DOHH2 (cell line): ENCODE measurements at regions not wholly inside any gene's neighbourhood (a gene's known extent, or its start where the extent isn't known, plus 50 kb on each side); places are given as distances from the start of the nearest gene placed in this dataset.

Source experiments
- H3F3A ChIP-seq: fragments of 200-600 bp; sonication (generic), shearing (Covaris generic); 2 replicates; pipeline ENCODE4 v1.6.0; 2016; ENCODE audit warnings: antibody characterized with exemption, mild to moderate bottlenecking; ENCODE audit not compliant: control insufficient read depth, insufficient read depth
- H3K27ac ChIP-seq: fragments of 200-600 bp; sonication (generic); 2 replicates; pipeline ENCODE4 v1.5.1; 2014; ENCODE audit warnings: low read depth, mild to moderate bottlenecking, low read length, moderate library complexity
- H3K27me3 ChIP-seq: fragments of 200-600 bp; sonication (generic); 2 replicates; pipeline ENCODE4 v1.6.1; 2014; ENCODE audit warnings: mild to moderate bottlenecking, low read length, mixed read lengths; ENCODE audit not compliant: control insufficient read depth
- H3K36me3 ChIP-seq: fragments of 200-600 bp; sonication (generic); 2 replicates; pipeline ENCODE4 v1.6.1; 2014; ENCODE audit warnings: mild to moderate bottlenecking, low read length, moderate library complexity, mixed read lengths; ENCODE audit not compliant: control insufficient read depth
- H3K4me1 ChIP-seq: fragments of 200-600 bp; sonication (generic); 2 replicates; pipeline ENCODE4 v1.6.1; 2014; ENCODE audit warnings: mild to moderate bottlenecking, low read length, mixed read lengths; ENCODE audit not compliant: control insufficient read depth
- H3K4me2 ChIP-seq: fragments of 200-600 bp; sonication (generic); 2 replicates; pipeline ENCODE4 v1.6.0; 2014; ENCODE audit warnings: mild to moderate bottlenecking, low read length, moderate library complexity
- H3K4me3 ChIP-seq: fragments of 200-600 bp; sonication (generic); 2 replicates; pipeline ENCODE4 v1.5.1; 2014; ENCODE audit warnings: mild to moderate bottlenecking, low read length, mixed read lengths
- H3K79me2 ChIP-seq: fragments of 200-600 bp; sonication (generic); 2 replicates; pipeline ENCODE4 v1.6.1; 2014; ENCODE audit warnings: mild to moderate bottlenecking, low read length, mixed read lengths; ENCODE audit not compliant: control insufficient read depth
- H3K9me2 ChIP-seq: fragments of 200-600 bp; sonication (generic); replicated peaks from 2 replicates; pipeline ENCODE4 v1.6.1; 2014; ENCODE audit warnings: mild to moderate bottlenecking, low read length, mixed read lengths; ENCODE audit not compliant: control insufficient read depth
- H3K9me3 ChIP-seq: fragments of 200-600 bp; sonication (generic); 2 replicates; pipeline ENCODE4 v1.6.1; 2014; ENCODE audit warnings: antibody characterized with exemption, low read length, mixed read lengths; ENCODE audit not compliant: control insufficient read depth, insufficient read depth
- H4K20me1 ChIP-seq: fragments of 200-600 bp; sonication (generic); 2 replicates; pipeline ENCODE4 v1.6.0; 2014; ENCODE audit warnings: low read depth, mild to moderate bottlenecking, antibody characterized with exemption, low read length, moderate library complexity; ENCODE audit not compliant: control insufficient read depth, insufficient read depth
- EZH2phosphoT487 ChIP-seq: fragments of 200-600 bp; sonication (generic); IDR thresholded peaks from 2 replicates; pipeline ENCODE4 v1.6.1; 2017; ENCODE audit warnings: borderline replicate concordance, mild to moderate bottlenecking, antibody characterized with exemption, low read length, moderate library complexity, mixed read lengths
- TF ChIP-seq, protein P1 (sequence below): fragments of 200-600 bp; sonication (generic); IDR thresholded peaks from one replicate; pipeline ENCODE4 v1.5.1; 2014; ENCODE audit warnings: antibody characterized with exemption, mild to moderate bottlenecking, low read depth, low read length; ENCODE audit not compliant: poor library complexity, severe bottlenecking

DNA sequence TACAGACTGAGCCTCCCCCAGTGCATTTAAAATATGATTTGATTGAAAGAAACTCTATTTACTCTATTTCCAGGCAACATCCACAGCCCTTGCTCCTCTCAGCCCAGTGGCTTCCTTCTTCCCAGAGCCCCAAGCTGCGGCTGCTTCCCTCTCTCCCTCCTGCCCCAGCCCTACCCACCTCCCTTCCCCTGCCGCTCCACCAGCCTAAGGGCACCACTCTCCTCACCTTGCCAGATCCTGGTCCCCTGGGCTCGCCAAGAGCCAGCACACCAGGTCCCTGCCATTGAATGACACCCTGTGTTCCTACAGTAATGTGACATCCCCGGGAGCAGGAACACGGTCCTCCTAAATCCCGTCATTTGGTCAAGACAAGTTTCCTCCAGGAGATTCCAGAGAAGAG, 236.0 kb downstream of the RBFOX3 start:
- Histone ChIP-seq H4K20me1 (no peaks in the 10 kb centered on the region), H3K27me3 (no peaks in the 10 kb centered on the region), H3K9me2 (no peaks in the 10 kb centered on the region), H3K27ac (no peak overlapping the region), H3K79me2 (no peaks in the 10 kb centered on the region), H3K36me3 (no peaks in the 10 kb centered on the region), H3F3A (no peaks in the 10 kb centered on the region), H3K4me2 (no peak overlapping the region), H3K9me3 (no peaks in the 10 kb centered on the region), H3K4me1 (no peaks in the 10 kb centered on the region), H3K4me3 (no peak overlapping the region)
- TF ChIP-seq, protein P1, sequence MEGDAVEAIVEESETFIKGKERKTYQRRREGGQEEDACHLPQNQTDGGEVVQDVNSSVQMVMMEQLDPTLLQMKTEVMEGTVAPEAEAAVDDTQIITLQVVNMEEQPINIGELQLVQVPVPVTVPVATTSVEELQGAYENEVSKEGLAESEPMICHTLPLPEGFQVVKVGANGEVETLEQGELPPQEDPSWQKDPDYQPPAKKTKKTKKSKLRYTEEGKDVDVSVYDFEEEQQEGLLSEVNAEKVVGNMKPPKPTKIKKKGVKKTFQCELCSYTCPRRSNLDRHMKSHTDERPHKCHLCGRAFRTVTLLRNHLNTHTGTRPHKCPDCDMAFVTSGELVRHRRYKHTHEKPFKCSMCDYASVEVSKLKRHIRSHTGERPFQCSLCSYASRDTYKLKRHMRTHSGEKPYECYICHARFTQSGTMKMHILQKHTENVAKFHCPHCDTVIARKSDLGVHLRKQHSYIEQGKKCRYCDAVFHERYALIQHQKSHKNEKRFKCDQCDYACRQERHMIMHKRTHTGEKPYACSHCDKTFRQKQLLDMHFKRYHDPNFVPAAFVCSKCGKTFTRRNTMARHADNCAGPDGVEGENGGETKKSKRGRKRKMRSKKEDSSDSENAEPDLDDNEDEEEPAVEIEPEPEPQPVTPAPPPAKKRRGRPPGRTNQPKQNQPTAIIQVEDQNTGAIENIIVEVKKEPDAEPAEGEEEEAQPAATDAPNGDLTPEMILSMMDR = no peak
- no peak for TF ChIP-seq EZH2phosphoT487

- Histone ChIP-seq H3K9me2 (no peaks in the 10 kb centered on the region), H4K20me1 (no peaks in the 10 kb centered on the region), H3K4me2 (no peak overlapping the region), H3K4me3 (no peak overlapping the region), H3K27me3 (no peaks in the 10 kb centered on the region), H3K36me3 (no peaks in the 10 kb centered on the region), H3K4me1 (no peaks in the 10 kb centered on the region), H3K9me3 (no peaks in the 10 kb centered on the region), H3K27ac (no peak overlapping the region), H3K79me2 (no peaks in the 10 kb centered on the region), H3F3A (no peaks in the 10 kb centered on the region)
- TF ChIP-seq, protein P1 = no peak
- TF ChIP-seq EZH2phosphoT487 = no peak
Observed at GRCh38 chr17:79374087-79374689, 236.7 kb downstream of the RBFOX3 start.

DNA sequence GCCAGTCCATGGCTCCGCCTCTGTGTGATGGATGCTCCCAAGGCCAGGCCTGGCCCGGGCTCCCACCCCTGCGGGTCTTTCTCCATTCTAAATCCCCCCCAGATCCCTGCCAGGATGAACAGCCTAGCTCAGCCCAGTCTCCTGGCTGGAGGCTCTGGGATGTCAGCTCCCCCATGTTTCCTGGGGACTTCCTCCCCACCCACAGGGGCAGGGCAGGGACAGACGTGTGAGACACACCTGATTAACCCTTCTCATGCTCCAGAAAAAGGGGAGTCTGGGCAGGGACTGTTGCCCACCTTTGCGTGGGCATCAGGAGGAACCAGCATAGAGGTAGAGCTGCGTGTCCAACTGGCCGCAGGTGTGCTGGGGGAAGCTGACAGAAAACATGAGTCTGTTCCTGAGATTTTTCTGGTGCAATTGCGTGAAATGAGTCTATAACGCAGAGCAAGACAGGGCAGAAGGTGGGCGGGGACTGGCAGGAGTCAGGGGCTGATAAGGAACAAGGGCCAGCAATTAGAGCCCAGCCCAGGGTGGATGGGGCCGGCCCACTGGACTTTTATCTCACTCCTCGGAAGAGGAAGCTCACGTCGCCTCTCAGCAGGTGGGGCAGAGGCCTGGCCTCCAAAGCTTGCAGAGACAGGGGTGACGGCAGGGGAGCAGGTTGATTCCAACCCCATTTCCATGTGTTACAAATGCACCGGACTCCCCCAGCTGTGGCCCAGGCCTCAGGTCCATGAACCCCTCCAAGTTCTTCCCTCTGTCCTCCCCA, 238.2 kb downstream of the RBFOX3 start:
- H3K9me3 ChIP-seq = no peaks in the 10 kb centered on the region
- no peak overlapping the region for H3K4me2 ChIP-seq
- no peaks in the 10 kb centered on the region for H3K36me3 ChIP-seq
- no peak overlapping the region for H3K27ac ChIP-seq
- no peaks in the 10 kb centered on the region for H3F3A ChIP-seq
- no peaks in the 10 kb centered on the region for H3K27me3 ChIP-seq
- TF ChIP-seq EZH2phosphoT487 = no peak
- TF ChIP-seq, protein P1 = no peak
- H3K4me3 ChIP-seq = no peak overlapping the region
- no peaks in the 10 kb centered on the region for H3K9me2 ChIP-seq
- no peaks in the 10 kb centered on the region for H3K79me2 ChIP-seq
- no peaks in the 10 kb centered on the region for H4K20me1 ChIP-seq
- H3K4me1 ChIP-seq = no peaks in the 10 kb centered on the region
